Amniotic epithelial cell (primary cell): ENCODE measurements at regions not wholly inside any gene's neighbourhood (a gene's known extent, or its start where the extent isn't known, plus 50 kb on each side); places are given as distances from the start of the nearest gene placed in this dataset.
A peak's percentile ranks its signal among the peaks of the same experiment; 100 is the strongest.

Experiments used
- DNase-seq: peaks from one replicate; pipeline ENCODE4 v3.0.0-alpha.2; 2010; ENCODE audit warnings: low read depth

DNA sequence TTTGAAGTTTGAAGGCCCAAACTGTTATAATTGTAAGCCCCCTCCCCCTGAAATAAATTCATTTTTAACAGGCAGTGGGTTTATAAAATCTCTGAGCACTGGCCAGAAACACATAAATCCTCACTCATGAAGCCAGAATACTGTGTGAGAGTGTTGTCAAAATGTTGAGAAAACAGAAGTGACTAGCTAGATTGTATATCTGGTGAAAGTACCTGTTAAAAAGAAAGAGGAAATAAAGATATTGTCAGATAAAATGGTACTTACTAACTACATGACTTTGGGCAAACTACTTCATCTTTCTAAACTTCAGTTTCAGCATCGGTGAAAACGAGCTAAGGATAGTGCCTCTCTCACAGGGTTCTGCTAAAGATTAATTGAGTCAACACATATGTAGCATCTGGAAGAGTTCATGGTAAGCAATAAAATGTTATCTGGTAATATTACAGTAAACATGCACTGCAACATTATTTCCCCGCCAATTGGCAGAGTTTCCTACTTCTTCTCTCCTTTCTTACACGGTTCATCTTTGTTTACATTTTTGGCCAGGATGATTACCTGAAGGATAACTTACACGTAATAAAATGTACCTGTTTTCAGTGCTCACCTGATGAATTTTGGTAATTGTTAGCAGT lies 202.5 kb upstream of the CHRM2 start:
- DNase-seq: no peak

DNA sequence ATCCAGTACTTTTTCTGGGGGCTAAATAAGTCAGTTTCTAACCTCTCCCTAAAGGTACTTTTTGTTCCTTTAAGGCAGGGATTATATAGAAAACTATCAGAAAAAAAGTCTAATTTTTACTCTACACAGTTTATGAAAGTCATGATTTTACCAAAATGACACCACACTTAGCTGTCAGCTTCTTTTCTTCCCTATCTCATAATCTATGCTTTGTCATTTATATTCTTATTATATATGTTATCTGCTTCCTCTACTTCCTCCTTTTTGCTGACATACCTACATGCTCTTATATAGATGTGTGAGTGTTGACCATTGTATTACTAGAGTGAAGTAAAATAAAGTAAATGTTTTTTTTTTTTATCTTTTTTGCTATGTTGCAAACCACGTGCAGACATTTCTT lies 203.9 kb upstream of the CHRM2 start:
- DNase-seq: no peak

DNA sequence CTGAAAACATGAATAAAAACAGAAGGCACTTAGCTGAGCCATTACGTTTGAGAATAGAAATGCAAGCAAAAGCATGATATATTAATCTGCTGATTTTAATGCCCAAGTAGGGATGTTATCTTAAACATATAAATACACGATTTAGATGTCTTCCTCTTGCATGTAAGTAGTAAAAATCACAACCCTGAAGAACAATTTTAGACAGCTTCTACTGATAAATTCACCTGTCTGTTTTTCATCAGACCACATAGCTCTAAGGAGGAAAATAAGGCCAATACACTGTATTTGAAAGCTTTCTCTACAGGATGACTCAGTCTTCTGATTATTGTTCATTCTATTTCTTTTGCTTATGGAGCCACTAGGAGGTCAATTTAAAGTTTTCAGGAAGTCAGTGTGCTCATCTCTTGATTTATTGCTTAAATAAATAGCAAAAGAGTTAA lies 210.9 kb upstream of the CHRM2 start:
- DNase-seq: no peak

DNA sequence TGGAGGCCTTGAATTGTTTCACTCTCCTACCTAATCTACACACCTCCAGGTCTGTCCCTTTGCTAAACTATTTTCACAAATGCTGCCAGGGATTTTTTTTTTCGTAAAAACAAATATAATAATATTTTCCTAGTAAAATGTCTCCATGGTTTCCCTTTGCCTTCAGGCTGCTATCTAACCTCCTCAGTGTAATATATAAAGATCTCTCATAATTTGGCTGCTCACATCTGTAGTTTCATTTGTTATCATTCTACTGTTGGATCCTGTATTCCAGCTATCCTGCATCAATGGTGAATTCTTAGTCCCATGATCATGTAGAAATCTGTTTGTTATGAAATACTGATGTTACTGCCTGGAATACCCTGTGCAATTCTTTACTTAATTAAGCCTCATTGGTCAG lies 211.9 kb upstream of the CHRM2 start:
- DNase-seq: no peak

DNA sequence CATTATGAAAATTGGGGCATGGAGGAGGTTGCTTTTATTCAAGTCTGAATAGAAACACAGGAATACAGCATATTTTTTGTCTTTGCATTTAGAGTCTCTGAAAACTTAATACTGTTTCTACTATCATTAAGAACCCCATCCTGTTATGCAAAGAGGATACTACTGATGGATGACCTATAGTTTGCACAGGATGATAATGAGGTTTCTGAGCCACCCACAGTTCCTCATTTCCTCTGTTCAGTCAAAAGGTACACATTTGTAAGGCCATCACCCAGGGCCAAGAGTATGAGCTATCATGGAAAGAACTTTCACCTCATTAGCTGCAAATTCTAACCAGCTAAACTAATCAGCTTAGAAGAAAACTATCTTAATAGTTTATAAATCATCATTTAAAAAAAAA lies 213.0 kb upstream of the CHRM2 start:
- no peak for DNase-seq

DNA sequence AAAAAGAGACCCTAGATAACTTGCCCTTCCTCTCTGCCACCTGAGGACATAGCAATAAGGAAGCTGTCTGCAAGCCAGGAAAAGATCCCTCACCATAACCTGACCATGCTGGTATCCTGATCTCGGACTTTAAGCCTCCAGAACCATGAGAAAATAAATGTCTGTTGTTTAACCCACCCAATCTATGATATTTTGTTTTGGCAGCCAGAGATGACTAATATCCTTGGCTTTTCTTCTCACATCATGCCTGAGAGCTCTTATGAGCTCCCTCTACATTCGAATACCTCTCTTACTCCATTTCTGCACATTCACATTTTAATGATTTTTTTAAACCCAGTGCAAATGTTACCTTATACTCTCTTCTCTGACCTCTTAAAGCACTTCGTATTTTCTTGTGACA lies 214.0 kb upstream of the CHRM2 start:
- DNase-seq: peak; percentile 17

DNA sequence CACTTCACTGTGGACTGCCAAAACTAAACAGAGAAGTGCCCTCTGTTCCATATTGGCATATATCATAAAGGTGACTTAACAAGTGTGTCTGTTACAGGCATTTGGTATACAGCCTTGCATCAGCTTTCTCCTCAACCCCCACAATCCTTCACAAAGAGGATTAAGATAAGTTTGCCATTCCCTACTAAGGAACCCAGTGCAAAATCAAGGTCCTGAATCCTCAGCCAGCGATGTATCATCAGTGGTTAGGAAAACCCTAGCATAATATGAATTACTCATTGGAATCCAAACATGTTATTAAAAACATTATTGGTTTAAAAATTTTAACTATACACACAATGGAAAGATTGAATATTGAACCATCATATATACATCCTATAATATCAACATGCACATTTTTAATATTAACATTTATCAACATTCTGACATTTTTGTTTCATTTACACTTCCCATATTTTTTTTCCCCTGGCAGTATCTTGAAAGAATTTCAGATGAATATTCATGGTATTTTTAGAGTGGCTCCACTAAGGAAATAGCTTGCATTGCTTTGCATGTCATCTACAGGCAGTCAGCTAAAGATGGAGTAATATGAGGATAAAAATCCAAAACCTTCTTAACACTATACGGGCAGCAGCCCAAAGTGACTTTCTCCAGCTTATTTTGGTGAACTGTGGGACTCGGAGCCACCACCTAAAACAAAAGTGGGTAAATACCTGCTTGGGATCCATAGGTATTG lies 215.6 kb upstream of the CHRM2 start:
- peak; percentile 87 for DNase-seq

DNA sequence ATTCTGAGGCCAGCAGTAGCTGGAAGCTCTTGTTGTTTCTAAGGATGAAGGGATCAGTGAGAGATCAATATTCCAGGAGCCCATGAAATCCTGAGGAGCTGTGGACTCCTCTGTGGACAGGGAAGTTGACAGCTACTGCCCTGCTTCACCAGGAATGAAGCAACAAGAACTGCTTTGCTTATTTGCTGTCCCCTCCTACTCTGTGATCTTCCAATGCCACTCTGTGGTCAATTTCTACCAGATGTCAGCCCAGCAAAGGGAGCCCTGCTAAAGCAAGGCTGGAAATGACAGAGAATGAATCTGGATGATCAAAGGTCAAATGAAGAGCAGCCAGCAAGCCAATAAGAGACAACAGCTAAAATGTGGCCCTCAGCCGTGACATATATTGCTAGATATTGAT lies 227.5 kb upstream of the CHRM2 start:
- no peak for DNase-seq

DNA sequence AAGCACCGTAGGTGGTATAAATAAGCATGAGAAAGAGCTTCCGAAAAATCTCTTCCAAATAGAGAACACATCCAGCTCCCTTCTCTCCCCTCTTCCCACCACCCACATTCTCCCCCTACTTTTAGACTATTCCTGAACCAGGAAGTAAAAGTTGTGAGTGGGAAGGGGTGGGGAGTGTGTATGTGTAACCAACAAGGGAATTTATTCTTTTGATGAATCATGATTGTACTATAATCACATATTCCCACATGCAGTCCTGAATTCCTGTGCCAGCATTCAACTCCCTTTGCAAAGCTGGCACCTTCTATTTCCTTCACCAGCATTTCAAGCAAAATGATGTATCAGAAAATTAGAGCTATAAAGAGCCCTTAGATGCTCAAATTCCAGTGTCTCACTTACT lies 230.6 kb upstream of the CHRM2 start:
- peak; percentile 21 for DNase-seq

DNA sequence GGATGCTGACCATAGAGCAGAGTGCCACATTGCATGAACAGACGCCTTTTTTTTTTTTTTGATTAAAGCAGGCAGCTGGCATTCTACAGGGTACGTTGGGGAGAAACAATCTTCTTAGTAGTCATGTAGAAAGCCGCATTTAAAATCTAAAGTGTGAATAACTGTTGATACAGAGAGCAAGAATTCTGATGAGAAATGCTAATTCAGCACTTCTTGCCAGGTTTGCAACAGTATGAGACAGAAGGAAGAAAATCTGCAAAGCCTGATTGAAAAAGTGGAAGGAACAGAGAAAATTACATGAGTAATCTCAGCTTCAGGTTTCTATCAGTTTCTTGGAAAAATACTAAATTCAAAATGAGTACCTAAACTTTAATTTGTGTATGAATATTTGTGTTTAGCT lies 232.7 kb upstream of the CHRM2 start:
- DNase-seq: no peak

DNA sequence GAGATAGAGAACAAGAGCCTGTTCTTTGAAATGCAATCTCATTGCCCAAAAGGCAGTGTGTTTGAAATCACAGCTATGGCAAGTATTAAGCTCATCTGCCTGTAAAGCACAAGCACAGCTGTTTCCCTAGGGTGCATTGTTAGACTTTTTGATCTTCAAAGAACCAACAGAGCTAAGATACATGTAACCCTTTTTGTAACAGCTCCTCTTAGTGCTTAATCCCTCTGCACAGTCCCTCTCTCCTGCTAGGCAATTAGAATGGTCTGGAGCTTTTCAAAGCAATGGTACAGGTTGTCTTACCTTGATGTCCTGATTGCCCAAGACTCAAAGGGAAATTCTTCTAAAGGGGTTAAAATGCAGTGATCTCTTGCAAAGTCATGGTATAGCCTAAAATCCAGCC lies 249.6 kb upstream of the CHRM2 start:
- no peak for DNase-seq

DNA sequence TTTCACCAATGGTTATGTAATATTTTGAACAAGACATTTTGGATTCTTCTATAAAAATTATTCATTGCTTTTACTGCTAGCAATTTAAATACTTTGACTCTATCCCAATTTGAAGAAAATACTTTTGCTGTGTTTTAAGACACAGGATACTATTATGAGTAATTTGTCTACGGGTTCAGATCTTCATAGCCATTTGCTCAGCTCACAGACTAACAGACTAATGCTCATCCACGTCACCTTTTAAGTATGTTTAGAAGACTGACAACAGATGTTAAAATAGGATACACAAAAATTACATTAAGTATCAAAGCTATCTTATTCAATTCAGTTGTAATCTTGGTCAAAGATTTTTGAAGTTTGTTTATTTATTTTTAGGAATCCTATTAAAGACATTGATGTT lies 251.3 kb upstream of the CHRM2 start:
- DNase-seq: no peak

DNA sequence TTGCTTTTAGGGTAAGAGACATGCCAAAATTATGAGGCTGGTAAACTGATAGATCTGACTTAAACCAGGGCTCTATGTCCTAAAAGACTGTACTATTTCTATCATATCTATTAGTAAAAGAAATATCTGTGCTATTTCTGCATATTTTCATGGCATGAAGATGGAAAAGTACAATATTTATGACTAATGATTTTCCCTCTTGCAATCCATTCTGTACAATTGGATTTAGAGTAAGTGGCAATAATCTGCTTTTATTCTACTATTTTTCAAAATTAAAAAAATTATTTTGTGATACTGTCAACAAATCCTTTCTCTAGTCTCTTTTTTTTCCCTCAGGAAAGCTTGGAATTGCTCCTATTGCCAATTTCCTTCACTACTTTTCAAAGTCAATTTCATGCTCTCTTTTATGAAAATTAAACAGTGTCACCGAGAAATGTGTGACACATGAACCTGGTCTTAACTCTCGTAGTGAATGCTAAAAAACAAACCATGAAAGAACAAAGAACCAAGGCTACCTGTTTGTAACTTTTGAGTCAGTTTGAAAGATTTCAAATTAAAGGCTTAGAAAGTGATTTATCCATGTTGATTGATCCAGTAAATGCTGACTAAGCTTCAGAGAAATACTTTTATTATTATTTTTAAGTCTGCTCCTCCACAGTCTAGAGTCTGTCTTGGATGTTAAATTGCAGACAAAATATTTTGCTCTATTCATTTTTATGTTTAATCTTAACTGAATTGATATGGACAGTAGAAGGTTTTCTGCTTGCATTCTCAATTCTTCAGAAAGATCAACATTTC lies 262.7 kb upstream of the CHRM2 start:
- no peak for DNase-seq

DNA sequence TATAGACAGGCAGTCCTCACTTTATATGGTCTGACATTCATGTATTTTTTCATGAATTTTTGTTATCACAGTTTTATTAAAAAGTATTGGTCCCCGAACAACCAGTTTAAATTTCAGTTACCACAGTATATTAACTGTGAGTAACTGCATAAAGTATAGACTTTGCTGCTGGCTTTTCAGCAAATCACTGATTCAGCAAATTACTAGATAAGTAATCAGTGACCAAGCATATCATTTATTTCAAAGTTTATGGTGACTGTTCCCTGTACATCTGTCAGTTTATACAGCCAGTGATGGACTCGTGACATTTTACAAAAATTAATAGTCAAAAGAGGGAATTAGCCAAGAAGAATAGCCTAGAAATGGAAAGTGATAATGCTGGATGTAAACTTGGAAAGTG lies 266.7 kb upstream of the CHRM2 start:
- DNase-seq: no peak

DNA sequence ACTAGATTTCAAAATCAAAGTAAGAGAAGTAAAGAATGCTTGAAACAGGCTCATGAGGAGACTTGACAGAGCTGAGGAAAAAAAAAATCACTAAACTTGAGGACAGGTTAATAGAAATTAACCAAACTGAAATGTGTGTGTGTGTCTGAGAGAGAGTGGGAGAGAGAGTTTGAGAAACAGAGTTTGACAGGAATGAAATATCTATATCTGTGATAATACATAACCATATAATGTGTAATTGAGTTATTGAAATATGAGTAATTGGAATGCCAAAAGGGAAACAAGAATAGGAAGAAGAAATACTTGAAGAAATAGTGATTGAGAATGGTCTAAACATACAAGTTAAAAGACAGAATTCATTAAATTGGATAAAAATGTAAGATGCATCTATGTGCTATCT lies 268.0 kb upstream of the CHRM2 start:
- DNase-seq: no peak

DNA sequence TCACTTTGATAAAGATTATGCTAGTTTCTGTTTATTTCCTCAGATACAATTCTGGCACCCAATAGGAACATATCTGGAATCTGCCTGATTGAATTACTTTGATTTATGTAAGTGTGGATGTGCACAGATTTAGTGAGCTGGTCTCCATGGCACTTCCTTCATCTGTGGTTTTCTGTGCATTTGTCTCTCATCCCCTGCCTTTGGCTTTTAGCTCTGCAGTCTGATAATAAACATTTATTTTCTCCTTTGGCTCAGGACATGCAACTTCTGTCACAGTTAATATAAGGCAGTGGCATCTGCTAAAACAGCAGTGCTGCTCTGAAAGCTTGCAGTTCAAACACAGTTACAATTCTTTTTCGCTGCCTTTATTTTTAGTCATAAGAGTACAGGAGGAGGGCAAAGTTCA lies 273.7 kb upstream of the CHRM2 start:
- DNase-seq: peak; percentile 37

DNA sequence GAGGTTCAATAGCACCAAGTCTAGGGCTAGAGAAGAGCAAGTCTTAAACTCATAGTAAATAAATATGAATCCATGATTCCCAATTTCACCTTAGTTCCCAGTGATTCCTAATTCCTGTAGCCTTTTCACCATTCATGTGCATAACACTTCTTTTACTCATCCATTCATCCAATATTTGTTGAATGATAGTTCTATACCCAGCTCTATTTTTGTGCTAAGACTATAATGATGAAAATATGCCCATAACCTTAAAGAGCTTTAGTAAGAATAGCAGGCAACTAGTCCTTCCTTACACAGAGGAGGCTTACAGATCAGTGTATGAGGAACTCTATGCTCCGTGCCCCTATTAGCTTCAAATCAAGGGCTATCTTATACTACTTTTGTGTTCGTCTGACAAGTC lies 280.2 kb upstream of the CHRM2 start:
- DNase-seq: no peak

DNA sequence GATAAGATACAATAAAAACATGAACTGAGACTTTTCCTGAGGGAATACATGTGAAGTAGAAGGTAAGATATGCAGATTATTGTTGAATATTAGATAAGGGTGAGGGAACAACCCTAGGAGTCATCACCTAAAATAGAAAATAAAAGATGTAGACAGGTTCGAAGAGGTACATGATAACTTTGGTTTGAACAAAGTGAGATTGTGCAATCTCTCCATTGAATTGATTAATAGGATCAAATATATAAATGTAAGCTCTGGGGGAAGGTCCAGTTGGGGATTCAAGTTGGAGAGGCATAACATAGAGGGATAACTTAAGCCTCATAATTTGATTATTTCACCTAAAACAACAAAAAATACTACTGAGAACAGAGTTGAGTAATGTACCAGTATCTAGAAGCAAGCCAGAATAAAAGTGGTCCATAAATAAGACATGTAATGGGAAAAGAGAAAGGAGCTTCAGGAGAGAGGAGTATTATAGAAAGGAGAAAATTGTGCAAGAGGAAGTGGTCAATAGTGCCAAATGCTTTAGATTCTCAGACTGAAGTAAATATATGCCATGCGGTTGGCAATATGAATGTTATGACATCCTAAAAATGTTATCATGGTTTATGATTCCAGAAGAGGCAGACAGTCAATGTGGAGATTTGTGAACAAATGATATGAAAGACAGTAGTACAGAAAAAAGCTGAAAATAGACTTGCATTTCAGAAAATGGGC lies 282.3 kb upstream of the CHRM2 start:
- peak; percentile 92 for DNase-seq

DNA sequence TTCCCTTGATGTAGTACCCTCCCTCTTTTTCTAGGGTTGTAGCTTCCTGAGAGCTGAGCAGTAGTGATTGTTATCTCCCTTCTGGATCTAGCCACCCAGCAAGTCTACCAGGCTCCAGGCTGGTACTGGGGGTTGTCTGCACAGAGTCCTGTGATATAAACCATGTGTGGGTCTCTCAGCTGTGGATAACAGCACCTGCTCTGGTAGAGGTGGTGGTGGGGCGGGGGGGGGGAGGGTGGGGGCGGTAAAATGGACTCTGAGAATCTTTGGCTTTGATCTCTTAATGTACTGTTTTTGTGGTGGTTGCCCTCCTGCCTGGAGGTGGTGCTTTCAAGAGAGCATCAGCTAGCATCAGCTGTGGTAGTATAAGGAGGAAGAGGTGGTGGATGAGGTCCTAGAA lies 302.0 kb upstream of the CHRM2 start:
- no peak for DNase-seq

DNA sequence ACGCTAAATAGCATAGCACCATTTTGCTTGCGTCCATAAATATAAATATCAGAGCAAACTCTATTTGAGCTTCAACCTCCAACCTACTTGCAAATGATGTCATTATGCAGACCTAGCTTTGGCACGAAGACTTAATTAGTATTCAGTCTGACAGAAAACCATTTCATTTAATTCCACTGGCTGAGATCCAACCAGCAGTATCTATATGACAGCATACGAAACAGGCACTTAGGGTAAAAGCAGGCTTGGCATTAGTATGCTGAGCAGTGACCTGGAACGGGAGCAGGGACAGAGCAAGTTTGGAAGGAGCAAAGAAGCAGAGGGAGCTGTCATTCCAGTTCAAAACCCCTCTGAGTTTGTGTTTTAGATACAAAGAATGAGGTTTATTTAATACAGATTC lies 312.5 kb upstream of the CHRM2 start:
- DNase-seq: no peak

DNA sequence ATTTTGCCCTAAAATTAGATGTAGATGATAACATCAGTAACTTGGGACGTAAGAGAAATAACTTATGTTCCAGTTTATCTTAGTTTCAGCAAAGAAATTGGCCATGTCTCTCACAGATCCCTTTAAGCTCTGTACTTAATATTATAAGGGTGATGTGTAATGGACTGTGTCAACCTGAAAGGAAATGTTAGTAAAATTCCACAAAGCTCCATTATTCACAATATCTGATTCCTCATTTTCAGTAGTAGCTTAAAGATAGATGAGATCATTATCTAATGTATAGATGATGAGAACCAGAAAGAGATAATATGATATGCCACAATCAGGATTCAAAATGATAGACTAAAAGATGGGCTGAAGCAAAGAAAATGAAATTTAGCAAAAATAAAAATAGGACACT lies 316.8 kb upstream of the CHRM2 start:
- no peak for DNase-seq

DNA sequence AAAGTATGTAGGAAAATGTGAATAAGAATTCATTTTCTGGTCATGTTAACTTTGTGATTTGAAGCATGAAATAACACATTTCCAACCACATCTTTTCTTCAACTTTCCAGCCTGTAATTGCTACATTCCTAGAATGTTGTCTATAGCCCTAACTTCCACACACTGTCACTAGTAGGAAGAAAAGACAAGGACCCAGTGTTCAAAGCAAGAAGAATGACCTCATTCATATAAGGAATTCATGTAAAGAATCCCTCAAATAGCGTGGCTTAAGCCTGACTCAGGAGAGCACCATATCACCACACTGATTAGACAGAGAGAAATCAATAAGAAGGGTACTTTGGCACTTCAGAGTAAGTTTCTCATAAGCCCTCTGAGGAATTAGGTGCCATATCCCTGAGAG lies 318.7 kb upstream of the CHRM2 start:
- no peak for DNase-seq

DNA sequence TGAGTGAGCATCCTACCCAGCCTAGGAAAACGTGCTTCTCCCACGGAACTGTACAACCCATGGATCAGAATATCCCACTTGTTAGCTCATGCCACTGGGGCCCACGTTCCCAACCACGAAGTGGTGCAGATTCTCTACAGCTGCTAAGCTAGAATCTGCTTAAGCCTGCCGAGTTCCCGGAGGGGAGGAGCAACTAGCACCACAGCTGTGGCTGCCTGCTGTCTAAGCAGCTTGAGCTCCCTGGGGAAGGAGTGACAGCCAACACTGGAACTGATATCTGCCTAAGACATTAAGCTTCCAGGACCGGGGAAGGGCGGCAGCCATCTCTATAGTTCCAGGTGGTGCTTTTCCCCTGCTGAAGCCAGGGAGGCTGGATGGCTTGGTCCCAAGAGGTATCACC lies 334.7 kb upstream of the CHRM2 start:
- no peak for DNase-seq
